ENCODE measurements at regions not wholly inside any gene's neighbourhood (a gene's known extent, or its start where the extent isn't known, plus 50 kb on each side); places are given as distances from the start of the nearest gene placed in this dataset.

GRCh38 chr4:58502839-58503238, 1392.7 kb upstream of the IGFBP7 start:
- no peak overlapping the region for H3K27ac Mint-ChIP-seq
- Histone ChIP-seq H3K4me3 (ENCODE audit: low read length) (no peak overlapping the region), H3K9me3 (ENCODE audit: control insufficient read depth in 1 of 2, insufficient read depth in 1 of 2, low read length in 2 of 2) (peaks cover 0 to 12% of the 10 kb centered on the region in 2 experiments), H3K27ac (ENCODE audit: low read depth in 1 of 2, low read length in 2 of 2) (no peak overlapping the region), H3K4me1 (ENCODE audit: insufficient read depth, low read length) (no peaks in the 10 kb centered on the region), H3K27me3 (ENCODE audit: control insufficient read depth in 1 of 2, insufficient read depth in 2 of 2, low read length in 2 of 2) (no peaks in the 10 kb centered on the region), H3K36me3 (ENCODE audit: insufficient read depth, low read length) (no peaks in the 10 kb centered on the region)
- H3K4me3 Mint-ChIP-seq: no peak overlapping the region
- no peaks in the 10 kb centered on the region for H3K27me3 Mint-ChIP-seq
- H3K4me1 Mint-ChIP-seq (ENCODE audit: low read depth): no peaks in the 10 kb centered on the region
- POLR2A ChIA-PET: no interaction called here
- CTCF ChIA-PET: no interaction called here
- no peaks in the 10 kb centered on the region for H3K36me3 Mint-ChIP-seq (ENCODE audit: low read depth)
- DNase-seq: no peak
- no peak for ATAC-seq (ENCODE audit: poor library complexity)
- peaks cover 2% of the 10 kb centered on the region for H3K9me3 Mint-ChIP-seq
- intact Hi-C loops (cut with DNase I, micrococcal nuclease): no loop called here
- TF ChIP-seq CTCF (IDR thresholded peaks at IDR 0.05): no peak

GRCh38 chr4:58499182-58499581, 1389.0 kb upstream of the IGFBP7 start:
- intact Hi-C loops (cut with DNase I, micrococcal nuclease): no loop called here
- Histone ChIP-seq H3K27ac (ENCODE audit: low read depth in 1 of 2, low read length in 2 of 2) (no peak overlapping the region), H3K36me3 (ENCODE audit: insufficient read depth, low read length) (no peaks in the 10 kb centered on the region), H3K4me1 (ENCODE audit: insufficient read depth, low read length) (no peaks in the 10 kb centered on the region), H3K4me3 (ENCODE audit: low read length) (no peak overlapping the region), H3K9me3 (ENCODE audit: control insufficient read depth in 1 of 2, insufficient read depth in 1 of 2, low read length in 2 of 2) (peaks cover 6 to 10% of the 10 kb centered on the region in 2 experiments), H3K27me3 (ENCODE audit: control insufficient read depth in 1 of 2, insufficient read depth in 2 of 2, low read length in 2 of 2) (no peaks in the 10 kb centered on the region)
- no peaks in the 10 kb centered on the region for H3K9me3 Mint-ChIP-seq
- no peak overlapping the region for H3K27ac Mint-ChIP-seq
- H3K4me3 Mint-ChIP-seq: no peak overlapping the region
- H3K4me1 Mint-ChIP-seq (ENCODE audit: low read depth): no peaks in the 10 kb centered on the region
- ChIA-PET POLR2A (no interaction called here), CTCF (no interaction called here)
- no peaks in the 10 kb centered on the region for H3K36me3 Mint-ChIP-seq (ENCODE audit: low read depth)
- ATAC-seq (ENCODE audit: poor library complexity) (no peak), DNase-seq (no peak)
- TF ChIP-seq CTCF (IDR thresholded peaks at IDR 0.05): no peak
- H3K27me3 Mint-ChIP-seq: no peaks in the 10 kb centered on the region

- POLR2A ChIA-PET: no interaction called here
- H3K27me3 Mint-ChIP-seq: no peaks in the 10 kb centered on the region
- no peak overlapping the region for H3K27ac Mint-ChIP-seq
- TF ChIP-seq CTCF (IDR thresholded peaks at IDR 0.05): no peak
- Histone ChIP-seq H3K36me3 (ENCODE audit: insufficient read depth, low read length) (no peaks in the 10 kb centered on the region), H3K9me3 (ENCODE audit: control insufficient read depth in 1 of 2, insufficient read depth in 1 of 2, low read length in 2 of 2) (peaks cover 4 to 16% of the 10 kb centered on the region in 2 experiments), H3K27ac (ENCODE audit: low read depth in 1 of 2, low read length in 2 of 2) (no peak overlapping the region), H3K4me1 (ENCODE audit: insufficient read depth, low read length) (no peaks in the 10 kb centered on the region), H3K27me3 (ENCODE audit: control insufficient read depth in 1 of 2, insufficient read depth in 2 of 2, low read length in 2 of 2) (no peaks in the 10 kb centered on the region), H3K4me3 (ENCODE audit: low read length) (no peak overlapping the region)
- no peak overlapping the region for H3K4me3 Mint-ChIP-seq
- DNase-seq (no peak), ATAC-seq (ENCODE audit: poor library complexity) (no peak)
- no peaks in the 10 kb centered on the region for H3K4me1 Mint-ChIP-seq (ENCODE audit: low read depth)
- no peaks in the 10 kb centered on the region for H3K36me3 Mint-ChIP-seq (ENCODE audit: low read depth)
- CTCF ChIA-PET: no interaction called here
- H3K9me3 Mint-ChIP-seq: peaks cover 5% of the 10 kb centered on the region
- intact Hi-C loops (cut with DNase I, micrococcal nuclease): no loop called here
Observed at GRCh38 chr4:58491620-58492019, 1381.4 kb upstream of the IGFBP7 start.

Measured in CD4-positive, alpha-beta T cell (primary cell).